Heart right ventricle (tissue), 16 donors: ENCODE measurements at regions not wholly inside any gene's neighbourhood (a gene's known extent, or its start where the extent isn't known, plus 50 kb on each side); places are given as distances from the start of the nearest gene placed in this dataset.
A peak's percentile ranks its signal among the peaks of the same experiment; 100 is the strongest.

Experiments
- ATAC-seq, 8 donors: fragments of 200-7000 bp; cut with Tn5 transposase; one replicate each; pipeline ENCODE4 v1.9.1; 2020; ENCODE audit warnings: mild to moderate bottlenecking in 8 of 8, moderate library complexity in 8 of 8, moderate number of reproducible peaks in 1 of 8
- DNase-seq, 2 donors: peaks; one replicate each; pipeline ENCODE4 v3.0.0-alpha.2; 2020
- H3K27ac ChIP-seq, 10 donors: fragments of 200-600 bp; sonication (generic) in 2 of 10; one replicate each; pipeline versions ENCODE4 v1.5.0 to v1.8.0; 2020 to 2022; ENCODE audit warnings: mild to moderate bottlenecking in 3 of 10
- H3K27me3 ChIP-seq, 7 donors: fragments of 200-600 bp; one replicate each; pipeline ENCODE4 v1.8.0; 2021 to 2022; ENCODE audit warnings: mild to moderate bottlenecking in 2 of 7
- H3K36me3 ChIP-seq, 9 donors: fragments of 200-600 bp; sonication (generic) in 1 of 9; one replicate each; pipeline versions ENCODE4 v1.5.0 to v1.8.0; 2020 to 2022; ENCODE audit warnings: mild to moderate bottlenecking in 2 of 9
- H3K4me1 ChIP-seq, 9 donors: fragments of 200-600 bp; sonication (generic) in 1 of 9; one replicate each; pipeline versions ENCODE4 v1.5.0 to v1.8.0; 2020 to 2022; ENCODE audit warnings: mild to moderate bottlenecking in 4 of 9
- H3K4me3 ChIP-seq, 10 donors: fragments of 200-600 bp; sonication (generic) in 2 of 10; one replicate each; pipeline versions ENCODE4 v1.5.0 to v1.8.0; 2020 to 2022; ENCODE audit warnings: mild to moderate bottlenecking in 7 of 10, moderate library complexity in 2 of 10
- H3K9me3 ChIP-seq, 11 donors: fragments of 200-600 bp in 10 of 11; sonication (generic) in 2 of 11; one replicate each; pipeline versions ENCODE4 v1.5.0 to v1.8.0; 2013 to 2022; ENCODE audit warnings: mild to moderate bottlenecking in 2 of 11, control low read depth in 1 of 11, moderate library complexity in 1 of 11
- CTCF ChIP-seq, 9 donors: fragments of 200-600 bp; sonication (generic) in 2 of 9; IDR thresholded peaks; one replicate each; pipeline versions ENCODE4 v1.5.0 to v1.8.0; 2021 to 2022; ENCODE audit warnings: antibody characterized with exemption in 9 of 9, mild to moderate bottlenecking in 5 of 9, moderate library complexity in 1 of 9
- WGBS, 2 donors: extraction: QIAGEN DNeasy Blood & Tissue Kit; methylation state at CpG; one replicate each; pipeline ENCODE4 v1.1.7; 2013; ENCODE audit warnings: inconsistent platforms in 1 of 2; 5-methylcytosine and 5-hydroxymethylcytosine counted together
- intact Hi-C, 10 donors: fragments of 100-400 bp; cut with DNase I; formaldehyde crosslinking; loops; one replicate each; pipeline versions ENCODE4 v1.11.1 to v1.14.2; 2022
- donor health status: Arrhythmogenic right ventricular cardiomyopathy.
- donor health status: ischemic (EF 13 %, LVEDD 7.1; RV severe dilation, severe dysfunction).
- donor health status: healthy with polysubstance abuse.
- donor health status: DM: no; HTN: yes; CAD: no.
- donor health status: DM: no; HTN: no; CAD: no.
- donor health status: ischemic (EF 25% LVEDD 6.9; RV normal size, moderate dysfunction).
- donor health status: ischemic (EF 25% LVEDD 5.7; RV mildly dilated, moderate dysfunction).
- donor health status: healthy.
- donor health status: DM: yes; HTN: yes; CAD: no.
- donor health status: Ischemic cardiomyopathy.
- donor health status: ischemic (EF 35%, LVEDD 5.7; RV mildly dilated, moderate dysfunction).
- donor health status: nonischemic (EF 11% LVEDD 7.7; RV severe dilation, severe dysfunction).
- donor health status: DM: yes; HTN: yes; CAD: no.
- donor health status: PGD.
- donor health status: ischemic (EF 29% LVEDD 5.4; RV normal size, mild dysfunction).
- donor health status: nonischemic (EF 23%, LVEDD 6.1; RV moderate dilation, normal function).

- no peak for TF ChIP-seq CTCF (IDR thresholded peaks at IDR 0.05)
These were observed 189.9 kb downstream of the DEPDC1B start for GRCh38 chr5:60510049-60510448.

GRCh38 chr5:60509519-60509918 is 190.4 kb downstream of the DEPDC1B start:
- no peaks in the 10 kb centered on the region for H3K36me3 ChIP-seq
- WGBS, 2 donors: 95 to 98% methylated on average over 2 of the region's 2 CpGs
- no peak for TF ChIP-seq CTCF (IDR thresholded peaks at IDR 0.05)
- intact Hi-C loops: no loop called here
- no peak for DNase-seq
- no peaks in the 10 kb centered on the region for H3K9me3 ChIP-seq
- no peak overlapping the region for H3K27ac ChIP-seq
- H3K4me1 ChIP-seq: peaks cover 0 to 12% (median 0%) of the 10 kb centered on the region in 9 donors
- H3K4me3 ChIP-seq: no peak overlapping the region
- H3K27me3 ChIP-seq: no peaks in the 10 kb centered on the region
- no peak for ATAC-seq

More at GRCh38 chr5:60510049-60510448, 189.9 kb downstream of the DEPDC1B start:
- intact Hi-C loops: no loop called here
- Histone ChIP-seq H3K36me3 (no peaks in the 10 kb centered on the region), H3K4me1 (peaks cover 0 to 16% (median 0%) of the 10 kb centered on the region in 9 donors), H3K27ac (no peak overlapping the region), H3K9me3 (no peaks in the 10 kb centered on the region), H3K27me3 (no peaks in the 10 kb centered on the region), H3K4me3 (no peak overlapping the region)
- DNase-seq: no peak
- WGBS, 2 donors: 65 to 82% methylated on average over 3 of the region's 3 CpGs
- no peak for ATAC-seq

- intact Hi-C loops: no loop called here
- no peaks in the 10 kb centered on the region for H3K36me3 ChIP-seq
- peaks cover 0 to 8% (median 0%) of the 10 kb centered on the region in 9 donors for H3K4me1 ChIP-seq
- ATAC-seq: peak in 1 of 8 donors; percentile 41
- H3K9me3 ChIP-seq: no peaks in the 10 kb centered on the region
- no peak overlapping the region for H3K27ac ChIP-seq
- no peak for DNase-seq
- no peak for TF ChIP-seq CTCF (IDR thresholded peaks at IDR 0.05)
- WGBS, 2 donors: 74 to 77% methylated on average over 3 of the region's 3 CpGs
- H3K27me3 ChIP-seq: no peaks in the 10 kb centered on the region
- no peak overlapping the region for H3K4me3 ChIP-seq
These were observed 192.3 kb downstream of the DEPDC1B start for GRCh38 chr5:60507687-60508086.

- no peak overlapping the region for H3K27ac ChIP-seq
- peaks cover 0 to 8% (median 0%) of the 10 kb centered on the region in 9 donors for H3K4me1 ChIP-seq
- no peaks in the 10 kb centered on the region for H3K27me3 ChIP-seq
- DNase-seq (no peak), ATAC-seq (no peak)
- H3K9me3 ChIP-seq: peaks cover 0 to 4% (median 0%) of the 10 kb centered on the region in 11 donors
- 92 to 93% methylated on average over 7 of the region's 7 CpGs for WGBS, 2 donors
- no peaks in the 10 kb centered on the region for H3K36me3 ChIP-seq
- no peak overlapping the region for H3K4me3 ChIP-seq
- no peak for TF ChIP-seq CTCF (IDR thresholded peaks at IDR 0.05)
- intact Hi-C loops: no loop called here
These were observed 194.4 kb downstream of the DEPDC1B start for GRCh38 chr5:60505373-60506171.
